ENCODE measurements at regions not wholly inside any gene's neighbourhood (a gene's known extent, or its start where the extent isn't known, plus 50 kb on each side); places are given as distances from the start of the nearest gene placed in this dataset.
"Not testable (repeated sequence)": the region's sequence is repeated elsewhere in the genome, so short reads cannot be mapped to it uniquely, and the experiment has no call there.

DNA sequence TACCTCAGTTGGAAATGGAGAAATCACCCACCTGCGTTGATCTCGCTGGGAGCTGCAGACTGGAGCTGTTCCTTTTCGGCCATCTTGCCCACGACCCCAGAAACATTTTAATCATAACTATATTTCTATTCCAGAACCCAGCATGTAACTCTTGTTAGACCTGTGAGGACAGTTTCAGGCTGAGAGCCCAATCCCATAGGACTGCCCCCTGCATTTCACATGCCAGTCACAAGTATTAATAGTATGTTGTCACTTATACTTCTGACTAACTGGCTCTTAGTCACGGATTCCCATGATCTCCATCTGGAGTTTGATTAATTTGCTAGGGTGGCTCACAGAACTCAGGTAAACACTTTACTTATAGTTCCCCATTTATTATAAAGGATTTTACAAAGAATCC is 60.6 kb upstream of the PRNP start:
- TF ChIP-seq, protein P1, sequence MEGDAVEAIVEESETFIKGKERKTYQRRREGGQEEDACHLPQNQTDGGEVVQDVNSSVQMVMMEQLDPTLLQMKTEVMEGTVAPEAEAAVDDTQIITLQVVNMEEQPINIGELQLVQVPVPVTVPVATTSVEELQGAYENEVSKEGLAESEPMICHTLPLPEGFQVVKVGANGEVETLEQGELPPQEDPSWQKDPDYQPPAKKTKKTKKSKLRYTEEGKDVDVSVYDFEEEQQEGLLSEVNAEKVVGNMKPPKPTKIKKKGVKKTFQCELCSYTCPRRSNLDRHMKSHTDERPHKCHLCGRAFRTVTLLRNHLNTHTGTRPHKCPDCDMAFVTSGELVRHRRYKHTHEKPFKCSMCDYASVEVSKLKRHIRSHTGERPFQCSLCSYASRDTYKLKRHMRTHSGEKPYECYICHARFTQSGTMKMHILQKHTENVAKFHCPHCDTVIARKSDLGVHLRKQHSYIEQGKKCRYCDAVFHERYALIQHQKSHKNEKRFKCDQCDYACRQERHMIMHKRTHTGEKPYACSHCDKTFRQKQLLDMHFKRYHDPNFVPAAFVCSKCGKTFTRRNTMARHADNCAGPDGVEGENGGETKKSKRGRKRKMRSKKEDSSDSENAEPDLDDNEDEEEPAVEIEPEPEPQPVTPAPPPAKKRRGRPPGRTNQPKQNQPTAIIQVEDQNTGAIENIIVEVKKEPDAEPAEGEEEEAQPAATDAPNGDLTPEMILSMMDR (conservative IDR thresholded peaks at IDR 0.05) = no peak
- no peak overlapping the region for H3K14ac ChIP-seq (ENCODE audit: insufficient read depth, low read length)
- no peak overlapping the region for H3K18ac ChIP-seq (ENCODE audit: insufficient read length, low read depth, low read length)
- H4K20me1 ChIP-seq (ENCODE audit: control insufficient read depth, insufficient read depth, insufficient read length) = no peaks in the 10 kb centered on the region
- H4K91ac ChIP-seq (ENCODE audit: insufficient read length, low read depth, low read length) = no peak overlapping the region
- H3K4me1 Mint-ChIP-seq = peaks cover 2 to 6% of the 10 kb centered on the region in 2 experiments; a peak in 3 of 4 replicates
- H3K79me1 ChIP-seq (ENCODE audit: insufficient read depth, low read depth, low read length, poor library complexity, severe bottlenecking) = no peaks in the 10 kb centered on the region
- no peak overlapping the region for H3K9ac ChIP-seq (ENCODE audit: extremely low read depth, insufficient read length, low read length)
- no peaks in the 10 kb centered on the region for H3K9me3 ChIP-seq (ENCODE audit: control insufficient read depth, low read depth, low read length)
- peaks cover 0 to 20% (median 1%) of the 10 kb centered on the region in 3 experiments; a peak in 4 of 7 replicates for H3K36me3 Mint-ChIP-seq (ENCODE audit: insufficient read depth in 1 of 3, low read depth in 3 of 3)
- H3K4me2 ChIP-seq (ENCODE audit: insufficient read depth, insufficient read length, low read length) = no peak overlapping the region
- no peaks in the 10 kb centered on the region for H3K4me1 ChIP-seq (ENCODE audit: insufficient read depth, low read length)
- H3K4ac ChIP-seq (ENCODE audit: low read depth, low read length) = no peak overlapping the region
- no peak overlapping the region for H3K27ac ChIP-seq (ENCODE audit: insufficient read length, low read depth, low read length)
- H3T11ph ChIP-seq (ENCODE audit: low read length) = no peak overlapping the region
- H3K27me3 ChIP-seq (ENCODE audit: insufficient read depth, low read length) = no peaks in the 10 kb centered on the region
- H2BK20ac ChIP-seq (ENCODE audit: low read depth, low read length, poor library complexity, severe bottlenecking) = no peak overlapping the region
- no peaks in the 10 kb centered on the region for H3K79me2 ChIP-seq (ENCODE audit: insufficient read depth, low read length)
- no CpG with 5 or more reads among the region's 5 CpGs for WGBS (ENCODE audit: extremely low coverage, insufficient read length, low lambda C conversion rate)
- no peak overlapping the region for H3K27ac Mint-ChIP-seq
- no peak overlapping the region for H4K8ac ChIP-seq (replicated peaks; ENCODE audit: insufficient read length, low read depth, low read length)
- no peak for DNase-seq
- no peak overlapping the region for H2BK5ac ChIP-seq (ENCODE audit: insufficient read length, low read length)
- H2AFZ ChIP-seq (ENCODE audit: low read length) = no peak overlapping the region
- H4K5ac ChIP-seq (ENCODE audit: insufficient read length, low read depth, low read length) = no peak overlapping the region
- H3K4me3 Mint-ChIP-seq = no peak overlapping the region
- H2BK12ac ChIP-seq (ENCODE audit: insufficient read length, low read depth, low read length) = no peak overlapping the region
- peaks cover 18 to 34% of the 10 kb centered on the region in 2 experiments for H3K9me3 Mint-ChIP-seq
- H3K27me3 Mint-ChIP-seq (ENCODE audit: low read depth) = peaks cover 8% of the 10 kb centered on the region
- no peak overlapping the region for H3K23ac ChIP-seq (ENCODE audit: insufficient read length, low read depth, low read length)
- no peak overlapping the region for H3K56ac ChIP-seq (ENCODE audit: insufficient read length, low read depth, low read length)
- H2BK15ac ChIP-seq (ENCODE audit: low read depth, low read length) = no peak overlapping the region
- no peak overlapping the region for H2AK5ac ChIP-seq (ENCODE audit: insufficient read length, low read length)
- no peak overlapping the region for H2BK120ac ChIP-seq (ENCODE audit: low read depth, low read length, poor library complexity, severe bottlenecking)
- no peaks in the 10 kb centered on the region for H3K23me2 ChIP-seq (ENCODE audit: insufficient read length, low read depth, low read length, poor library complexity, severe bottlenecking)

- H4K8ac ChIP-seq (replicated peaks; ENCODE audit: insufficient read length, low read depth, low read length); H3K4me2 ChIP-seq (ENCODE audit: insufficient read depth, insufficient read length, low read length); H3K14ac ChIP-seq (ENCODE audit: insufficient read depth, low read length); H3K23ac ChIP-seq (ENCODE audit: insufficient read length, low read depth, low read length); H4K91ac ChIP-seq (ENCODE audit: insufficient read length, low read depth, low read length); H3K4me3 Mint-ChIP-seq; H3K27me3 ChIP-seq (ENCODE audit: insufficient read depth, low read length); H3K9ac ChIP-seq (ENCODE audit: extremely low read depth, insufficient read length, low read length); H3K27ac ChIP-seq (ENCODE audit: insufficient read length, low read depth, low read length); H2BK120ac ChIP-seq (ENCODE audit: low read depth, low read length, poor library complexity, severe bottlenecking); H3K23me2 ChIP-seq (ENCODE audit: insufficient read length, low read depth, low read length, poor library complexity, severe bottlenecking); H2AK5ac ChIP-seq (ENCODE audit: insufficient read length, low read length); H3K56ac ChIP-seq (ENCODE audit: insufficient read length, low read depth, low read length); H3K4ac ChIP-seq (ENCODE audit: low read depth, low read length); H3K4me1 Mint-ChIP-seq; H3K27ac Mint-ChIP-seq; H3T11ph ChIP-seq (ENCODE audit: low read length); H2BK5ac ChIP-seq (ENCODE audit: insufficient read length, low read length); H2BK20ac ChIP-seq (ENCODE audit: low read depth, low read length, poor library complexity, severe bottlenecking); H2BK15ac ChIP-seq (ENCODE audit: low read depth, low read length); DNase-seq; H3K18ac ChIP-seq (ENCODE audit: insufficient read length, low read depth, low read length); H3K79me1 ChIP-seq (ENCODE audit: insufficient read depth, low read depth, low read length, poor library complexity, severe bottlenecking); H3K4me1 ChIP-seq (ENCODE audit: insufficient read depth, low read length); H2BK12ac ChIP-seq (ENCODE audit: insufficient read length, low read depth, low read length); H3K79me2 ChIP-seq (ENCODE audit: insufficient read depth, low read length); H4K5ac ChIP-seq (ENCODE audit: insufficient read length, low read depth, low read length); H3K27me3 Mint-ChIP-seq (ENCODE audit: low read depth); H3K9me3 ChIP-seq (ENCODE audit: control insufficient read depth, low read depth, low read length); H2AFZ ChIP-seq (ENCODE audit: low read length); H4K20me1 ChIP-seq (ENCODE audit: control insufficient read depth, insufficient read depth, insufficient read length): not testable (repeated sequence)
- H3K9me3 Mint-ChIP-seq = peaks cover 18 to 34% of the 10 kb centered on the region in 2 experiments
- peaks cover 0 to 20% (median 1%) of the 10 kb centered on the region in 3 experiments; a peak in 4 of 7 replicates for H3K36me3 Mint-ChIP-seq (ENCODE audit: insufficient read depth in 1 of 3, low read depth in 3 of 3)
- no CpG with 5 or more reads among the region's 11 CpGs for WGBS (ENCODE audit: extremely low coverage, insufficient read length, low lambda C conversion rate)
Measured at GRCh38 chr20:4624675-4625336, 61.5 kb upstream of the PRNP start.

All from H9 (cell line).